PC-3 (cell line): ENCODE measurements at regions not wholly inside any gene's neighbourhood (a gene's known extent, or its start where the extent isn't known, plus 50 kb on each side); places are given as distances from the start of the nearest gene placed in this dataset.
"Not testable (repeated sequence)": the region's sequence is repeated elsewhere in the genome, so short reads cannot be mapped to it uniquely, and the experiment has no call there.

Experiments
- ATAC-seq: fragments of 200-7000 bp; cut with Tn5 transposase; 2 replicates; pipeline ENCODE4 v1.9.1; 2020; ENCODE audit warnings: mild to moderate bottlenecking, moderate library complexity
- BruUV-seq: library from RNA; stranded (reverse); fragments of 400-500 nt; replicated peaks from 2 replicates; lab custom pipeline; 2021; lab: Mats Ljungman, UMichigan
- CTCF ChIA-PET: fragments of 300-600 bp; sonication (Branson Sonifier 250); formaldehyde crosslinking; loops from one replicate; lab custom pipeline; 2022; ENCODE audit warnings: antibody characterized with exemption; lab: Charles Lee
- POLR2A ChIA-PET: fragments of 300-600 bp; sonication (Branson Sonifier 250); formaldehyde crosslinking; loops from one replicate; lab custom pipeline; 2022; ENCODE audit warnings: antibody characterized with exemption; ENCODE audit not compliant: unreplicated experiment; lab: Charles Lee
- DNase-seq: peaks from one replicate; pipeline ENCODE4 v3.0.0-alpha.2; 2015
- H2AFZ ChIP-seq: fragments of 300-600 bp; sonication (generic); 2 replicates; pipeline ENCODE4 v1.6.0; 2016; ENCODE audit warnings: antibody characterized with exemption, low read length
- H3F3A ChIP-seq: fragments of 300-600 bp; sonication (generic); one replicate; pipeline ENCODE4 v1.6.0; 2017; ENCODE audit warnings: antibody characterized with exemption, low read length, control low read depth, mild to moderate bottlenecking; ENCODE audit not compliant: unreplicated experiment
- H3K27ac ChIP-seq: fragments of 300-600 bp; sonication (generic); 2 replicates; pipeline ENCODE4 v1.5.1; 2016; ENCODE audit warnings: mild to moderate bottlenecking, low read length
- H3K27me3 ChIP-seq: fragments of 300-600 bp; sonication (generic); 2 replicates; pipeline ENCODE4 v1.6.1; 2016; ENCODE audit warnings: low read length, mixed read lengths
- H3K36me3 ChIP-seq: fragments of 300-600 bp; sonication (generic); 2 replicates; pipeline ENCODE4 v1.6.1; 2016; ENCODE audit warnings: low read depth, mixed run types, low read length, mixed read lengths
- H3K4me1 ChIP-seq: fragments of 300-600 bp; sonication (generic); 2 replicates; pipeline ENCODE4 v1.5.1; 2016; ENCODE audit warnings: low read length; ENCODE audit not compliant: insufficient read depth
- H3K4me2 ChIP-seq: fragments of 300-600 bp; sonication (generic); 2 replicates; pipeline ENCODE4 v1.6.0; 2016; ENCODE audit warnings: low read length
- H3K4me3 ChIP-seq: fragments of 300-600 bp; sonication (generic); 2 replicates; pipeline ENCODE4 v1.5.1; 2016; ENCODE audit warnings: mild to moderate bottlenecking, low read length, mixed read lengths
- H3K79me2 ChIP-seq: fragments of 300-600 bp; sonication (generic); 2 replicates; pipeline ENCODE4 v1.6.1; 2017; ENCODE audit warnings: low read length, mixed read lengths
- H3K9ac ChIP-seq: fragments of 300-600 bp; sonication (generic); 2 replicates; pipeline ENCODE4 v1.6.0; 2016; ENCODE audit warnings: mild to moderate bottlenecking, low read length
- H3K9me2 ChIP-seq: fragments of 300-600 bp; sonication (generic); replicated peaks from 2 replicates; pipeline ENCODE4 v1.6.1; 2016; ENCODE audit warnings: mixed run types, low read length, mixed read lengths
- H3K9me3 ChIP-seq: fragments of 300-600 bp; sonication (generic); 2 replicates; pipeline ENCODE4 v1.6.1; 2016; ENCODE audit warnings: low read length, mixed read lengths
- H4K20me1 ChIP-seq: fragments of 300-600 bp; sonication (generic); 2 replicates; pipeline ENCODE4 v1.6.1; 2016; ENCODE audit warnings: low read length, mixed read lengths
- EZH2 ChIP-seq: fragments of 300-600 bp; sonication (generic); IDR thresholded peaks from one replicate; pipeline ENCODE4 v1.6.1; 2017; ENCODE audit warnings: antibody characterized with exemption, mild to moderate bottlenecking, low read length; ENCODE audit not compliant: unreplicated experiment
- EZH2phosphoT487 ChIP-seq: fragments of 300-600 bp; sonication (generic); IDR thresholded peaks from 2 replicates; pipeline ENCODE4 v1.6.1; 2018; ENCODE audit warnings: mild to moderate bottlenecking, antibody characterized with exemption, low read length, borderline replicate concordance
- intact Hi-C: fragments of 100-400 bp; cut with micrococcal nuclease; formaldehyde crosslinking; loops from 2 replicates; pipeline ENCODE4 v1.9.0; 2023
- TF ChIP-seq, protein P1 (sequence below): fragments of 300-600 bp; sonication (generic); conservative IDR thresholded peaks from 2 replicates; pipeline ENCODE4 v1.5.1; 2017; ENCODE audit warnings: antibody characterized with exemption, low read depth, mild to moderate bottlenecking, low read length

DNA sequence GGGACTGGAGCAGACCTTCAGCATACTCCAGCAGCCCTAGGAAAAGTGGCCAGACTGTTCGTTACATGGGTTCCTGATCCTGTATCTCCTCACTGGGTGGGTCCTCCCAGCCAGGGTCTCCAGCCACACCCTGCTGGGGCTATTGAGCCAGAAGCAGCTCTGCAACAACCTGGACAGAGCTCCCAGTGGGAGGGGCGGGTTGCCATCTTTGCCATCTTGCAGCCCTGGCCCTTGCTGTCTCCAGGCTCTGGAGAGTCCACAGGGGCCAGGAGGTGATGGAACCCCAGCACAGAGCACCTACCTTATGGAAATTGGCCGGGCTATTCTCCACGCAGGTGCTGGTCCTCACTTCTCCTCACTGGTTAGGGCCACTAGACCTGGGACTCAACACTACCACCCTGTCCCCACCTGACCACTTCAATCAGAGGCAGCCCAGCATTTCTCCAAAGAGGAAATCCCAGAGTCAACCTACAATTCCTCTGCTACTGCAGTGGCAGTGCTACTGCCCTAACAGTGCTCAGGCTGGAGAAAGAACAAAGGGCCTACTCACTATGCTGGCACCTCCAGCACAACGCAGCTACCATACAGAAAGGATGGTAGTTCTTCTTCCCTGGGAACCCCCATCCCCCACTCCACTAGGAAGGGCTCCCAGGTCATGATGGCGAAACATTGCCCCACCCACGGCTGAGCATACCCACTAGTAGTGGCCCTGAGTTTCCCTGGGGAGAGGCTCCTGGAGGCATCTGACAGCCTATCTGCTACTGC lies 290.2 kb upstream of the NCAM1 start:
- intact Hi-C loops, result no loop called here

DNA sequence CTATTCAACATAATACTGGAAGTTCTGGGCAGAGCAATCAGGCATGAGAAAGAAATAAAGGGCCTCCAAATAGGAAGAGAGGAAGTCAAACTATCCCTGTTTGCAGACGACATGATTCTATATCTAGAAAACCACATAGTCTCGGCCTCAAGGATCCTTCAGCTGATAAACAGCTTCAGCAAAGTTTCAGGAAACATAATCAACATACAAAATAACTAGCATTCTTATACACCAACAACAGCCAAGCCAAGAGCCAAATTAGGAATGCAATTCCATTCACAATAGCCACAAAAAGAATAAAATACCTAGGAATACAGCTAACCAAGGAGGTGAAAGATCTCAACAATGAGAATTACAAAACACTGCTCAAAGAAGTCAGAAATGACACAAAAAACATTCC lies 287.8 kb upstream of the NCAM1 start:
- H4K20me1 ChIP-seq, H3K27ac ChIP-seq, H3K4me2 ChIP-seq, H3K9ac ChIP-seq, H3K4me3 ChIP-seq, DNase-seq, ATAC-seq, H3K27me3 ChIP-seq, intact Hi-C loops, CTCF ChIA-PET, H3K79me2 ChIP-seq, H3K36me3 ChIP-seq, H3K9me2 ChIP-seq, H3K4me1 ChIP-seq, H2AFZ ChIP-seq, BruUV-seq, H3F3A ChIP-seq, H3K9me3 ChIP-seq, POLR2A ChIA-PET: not testable (repeated sequence)

More for the DNA sequence above, 290.2 kb upstream of the NCAM1 start:
- Histone ChIP-seq H3K36me3 (no peaks in the 10 kb centered on the region), H3K4me2 (no peak overlapping the region), H3K27ac (no peak overlapping the region), H3K9me3 (0 out of 2 replicates have a peak, but pooled peaks cover under 1% of the 10 kb centered on the region), H2AFZ (no peak overlapping the region), H3K9ac (no peak overlapping the region), H3K79me2 (no peaks in the 10 kb centered on the region), H3K4me3 (no peak overlapping the region), H4K20me1 (no peaks in the 10 kb centered on the region), H3K27me3 (no peaks in the 10 kb centered on the region), H3K4me1 (no peaks in the 10 kb centered on the region), H3K9me2 (no peaks in the 10 kb centered on the region), H3F3A (no peaks in the 10 kb centered on the region)
- ChIA-PET CTCF (no interaction called here), POLR2A (no interaction called here)
- DNase-seq (no peak), ATAC-seq (no peak)
- TF ChIP-seq, protein P1, sequence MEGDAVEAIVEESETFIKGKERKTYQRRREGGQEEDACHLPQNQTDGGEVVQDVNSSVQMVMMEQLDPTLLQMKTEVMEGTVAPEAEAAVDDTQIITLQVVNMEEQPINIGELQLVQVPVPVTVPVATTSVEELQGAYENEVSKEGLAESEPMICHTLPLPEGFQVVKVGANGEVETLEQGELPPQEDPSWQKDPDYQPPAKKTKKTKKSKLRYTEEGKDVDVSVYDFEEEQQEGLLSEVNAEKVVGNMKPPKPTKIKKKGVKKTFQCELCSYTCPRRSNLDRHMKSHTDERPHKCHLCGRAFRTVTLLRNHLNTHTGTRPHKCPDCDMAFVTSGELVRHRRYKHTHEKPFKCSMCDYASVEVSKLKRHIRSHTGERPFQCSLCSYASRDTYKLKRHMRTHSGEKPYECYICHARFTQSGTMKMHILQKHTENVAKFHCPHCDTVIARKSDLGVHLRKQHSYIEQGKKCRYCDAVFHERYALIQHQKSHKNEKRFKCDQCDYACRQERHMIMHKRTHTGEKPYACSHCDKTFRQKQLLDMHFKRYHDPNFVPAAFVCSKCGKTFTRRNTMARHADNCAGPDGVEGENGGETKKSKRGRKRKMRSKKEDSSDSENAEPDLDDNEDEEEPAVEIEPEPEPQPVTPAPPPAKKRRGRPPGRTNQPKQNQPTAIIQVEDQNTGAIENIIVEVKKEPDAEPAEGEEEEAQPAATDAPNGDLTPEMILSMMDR, result no peak
- TF ChIP-seq EZH2phosphoT487, result no peak
- no peak for TF ChIP-seq EZH2
- BruUV-seq, result no TSS peak

DNA sequence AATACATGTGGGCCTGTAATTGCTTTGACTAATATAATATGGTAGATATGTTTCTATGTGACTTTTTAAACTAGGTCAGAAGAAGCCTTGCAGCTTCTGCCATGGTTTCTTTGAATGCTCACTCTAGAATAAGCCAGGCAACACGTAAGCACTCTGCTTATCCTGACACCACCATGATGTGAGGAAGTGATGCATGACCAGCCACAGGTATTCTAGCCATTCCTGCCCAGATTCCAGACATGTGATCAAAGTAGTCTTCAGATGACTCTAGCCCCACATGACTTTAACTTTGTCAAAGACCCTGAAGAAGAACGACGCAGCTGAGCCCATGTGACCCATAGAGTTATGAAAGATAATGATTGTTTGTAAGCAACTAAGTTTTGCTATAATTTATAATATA lies 276.1 kb upstream of the NCAM1 start:
- no peaks in the 10 kb centered on the region for H3K9me2 ChIP-seq
- POLR2A ChIA-PET, result no interaction called here

More for the DNA sequence above, 276.1 kb upstream of the NCAM1 start:
- Histone ChIP-seq H3K4me2 (no peak overlapping the region), H3K9ac (no peak overlapping the region), H3F3A (no peaks in the 10 kb centered on the region), H3K79me2 (no peaks in the 10 kb centered on the region), H3K4me1 (no peaks in the 10 kb centered on the region), H3K27ac (no peak overlapping the region), H3K27me3 (peaks cover 6% of the 10 kb centered on the region; the same call in 1 of the 2 replicates), H4K20me1 (no peaks in the 10 kb centered on the region), H3K36me3 (no peaks in the 10 kb centered on the region), H3K4me3 (no peak overlapping the region), H3K9me3 (no peaks in the 10 kb centered on the region), H2AFZ (no peak overlapping the region)
- TF ChIP-seq, protein P1, result no peak
- no peak for TF ChIP-seq EZH2phosphoT487
- no peak for TF ChIP-seq EZH2
- DNase-seq (no peak), ATAC-seq (no peak)
- intact Hi-C loops, result no loop called here
- CTCF ChIA-PET, result no interaction called here
- BruUV-seq, result no TSS peak
